NCI-H1930 (cell line): ENCODE measurements at regions not wholly inside any gene's neighbourhood (a gene's known extent, or its start where the extent isn't known, plus 50 kb on each side); places are given as distances from the start of the nearest gene placed in this dataset.

Experiments used
- DNase-seq, 2 experiments: peaks; one replicate each; lab custom pipeline; 2025; lab: John Stamatoyannopoulos, UW

- no peak for DNase-seq
These were observed 188.6 kb downstream of the BMP2 start for GRCh38 chr20:6956056-6956455.

GRCh38 chr20:6956574-6956973 is 189.1 kb downstream of the BMP2 start:
- no peak for DNase-seq

GRCh38 chr20:6959900-6960312 is 192.4 kb downstream of the BMP2 start:
- DNase-seq = peak in 1 of 2 experiments; percentile 10

- DNase-seq = no peak
These were observed 199.2 kb downstream of the BMP2 start for GRCh38 chr20:6966721-6967120.

GRCh38 chr20:6974838-6975237 is 207.4 kb downstream of the BMP2 start:
- no peak for DNase-seq

- no peak for DNase-seq
These were observed 207.8 kb downstream of the BMP2 start for GRCh38 chr20:6975311-6975710.

GRCh38 chr20:6976106-6976900 is 208.8 kb downstream of the BMP2 start:
- no peak for DNase-seq

- DNase-seq = no peak
These were observed 212.1 kb downstream of the BMP2 start for GRCh38 chr20:6979621-6980020.

GRCh38 chr20:6993011-6993410 is 225.5 kb downstream of the BMP2 start:
- DNase-seq = no peak

GRCh38 chr20:6993511-6993910 is 226.0 kb downstream of the BMP2 start:
- DNase-seq = no peak

- DNase-seq = no peak
These were observed 227.0 kb downstream of the BMP2 start for GRCh38 chr20:6994452-6994851.

GRCh38 chr20:6998909-6999308 is 231.4 kb downstream of the BMP2 start:
- DNase-seq = no peak

GRCh38 chr20:6999381-6999780 is 231.9 kb downstream of the BMP2 start:
- no peak for DNase-seq

- DNase-seq = no peak
These were observed 236.1 kb downstream of the BMP2 start for GRCh38 chr20:7003598-7003997.

- no peak for DNase-seq
These were observed 237.3 kb downstream of the BMP2 start for GRCh38 chr20:7004801-7005200.

GRCh38 chr20:7010527-7010926 is 243.0 kb downstream of the BMP2 start:
- DNase-seq = no peak

GRCh38 chr20:7015257-7015656 is 247.8 kb downstream of the BMP2 start:
- no peak for DNase-seq

- DNase-seq = no peak
These were observed 255.1 kb downstream of the BMP2 start for GRCh38 chr20:7022597-7022996.

GRCh38 chr20:7025635-7026034 is 258.1 kb downstream of the BMP2 start:
- no peak for DNase-seq

GRCh38 chr20:7029019-7029418 is 261.5 kb downstream of the BMP2 start:
- DNase-seq = no peak

GRCh38 chr20:7031222-7031621 is 263.7 kb downstream of the BMP2 start:
- no peak for DNase-seq

- no peak for DNase-seq
These were observed 270.5 kb downstream of the BMP2 start for GRCh38 chr20:7038029-7038428.

GRCh38 chr20:7057611-7058010 is 290.1 kb downstream of the BMP2 start:
- DNase-seq = no peak

- DNase-seq = no peak
These were observed 311.3 kb downstream of the BMP2 start for GRCh38 chr20:7078804-7079203.
